Muscle layer of duodenum (tissue), 2 donors: ENCODE measurements at regions not wholly inside any gene's neighbourhood (a gene's known extent, or its start where the extent isn't known, plus 50 kb on each side); places are given as distances from the start of the nearest gene placed in this dataset.
"Not testable (repeated sequence)": the region's sequence is repeated elsewhere in the genome, so short reads cannot be mapped to it uniquely, and the experiment has no call there.

Experiments
- H3K27ac ChIP-seq: one replicate; pipeline ENCODE4 v1.7.0; 2013; ENCODE audit warnings: mild to moderate bottlenecking, low read length
- H3K27me3 ChIP-seq: one replicate; pipeline ENCODE4 v1.7.0; 2013; ENCODE audit warnings: low read depth, mild to moderate bottlenecking, control low read depth, low read length
- H3K36me3 ChIP-seq, 2 donors: one replicate each; pipeline ENCODE4 v1.7.0; 2013; ENCODE audit warnings: low read length in 2 of 2, control low read depth in 1 of 2, mild to moderate bottlenecking in 1 of 2; ENCODE audit not compliant: insufficient read depth in 2 of 2, control insufficient read depth in 1 of 2
- H3K4me1 ChIP-seq, 2 donors: one replicate each; pipeline ENCODE4 v1.7.0; 2013; ENCODE audit warnings: low read length in 2 of 2, mild to moderate bottlenecking in 2 of 2, control low read depth in 1 of 2, moderate library complexity in 1 of 2; ENCODE audit not compliant: insufficient read depth in 2 of 2, control insufficient read depth in 1 of 2
- H3K4me3 ChIP-seq, 2 donors: one replicate each; pipeline ENCODE4 v1.7.0; 2013; ENCODE audit warnings: low read length in 2 of 2, low read depth in 1 of 2, mild to moderate bottlenecking in 1 of 2
- H3K9me3 ChIP-seq, 2 donors: one replicate each; pipeline ENCODE4 v1.7.0; 2013; ENCODE audit warnings: low read length in 2 of 2, control low read depth in 1 of 2, mild to moderate bottlenecking in 1 of 2; ENCODE audit not compliant: control insufficient read depth in 1 of 2
- donor health status: healthy.

GRCh38 chr2:185947722-185948121, 209.1 kb downstream of the FSIP2 start:
- H3K36me3 ChIP-seq, result peaks cover 0 to 3% of the 10 kb centered on the region in 2 donors
- H3K27ac ChIP-seq, result no peak overlapping the region
- no peaks in the 10 kb centered on the region for H3K27me3 ChIP-seq
- no peak overlapping the region for H3K4me3 ChIP-seq
- H3K4me1 ChIP-seq, result no peaks in the 10 kb centered on the region
- peaks cover 0 to 4% of the 10 kb centered on the region in 2 donors for H3K9me3 ChIP-seq

GRCh38 chr2:185952100-185952499, 213.5 kb downstream of the FSIP2 start:
- no peaks in the 10 kb centered on the region for H3K4me1 ChIP-seq
- no peaks in the 10 kb centered on the region for H3K36me3 ChIP-seq
- no peaks in the 10 kb centered on the region for H3K27me3 ChIP-seq
- H3K27ac ChIP-seq, result no peak overlapping the region
- no peaks in the 10 kb centered on the region for H3K9me3 ChIP-seq
- no peak overlapping the region for H3K4me3 ChIP-seq

- no peaks in the 10 kb centered on the region for H3K36me3 ChIP-seq
- H3K4me1 ChIP-seq, result no peaks in the 10 kb centered on the region
- H3K9me3 ChIP-seq, result no peaks in the 10 kb centered on the region
- no peak overlapping the region for H3K27ac ChIP-seq
- no peaks in the 10 kb centered on the region for H3K27me3 ChIP-seq
- H3K4me3 ChIP-seq, result no peak overlapping the region
Observed at GRCh38 chr2:185954389-185954788, 215.8 kb downstream of the FSIP2 start.

GRCh38 chr2:185955050-185955449, 216.4 kb downstream of the FSIP2 start:
- Histone ChIP-seq H3K36me3 (no peaks in the 10 kb centered on the region), H3K27ac (no peak overlapping the region), H3K4me1 (no peaks in the 10 kb centered on the region), H3K27me3 (no peaks in the 10 kb centered on the region), H3K9me3 (peaks cover 0 to 3% of the 10 kb centered on the region in 2 donors), H3K4me3 (no peak overlapping the region)

- Histone ChIP-seq H3K36me3 (peaks cover 0 to 5% of the 10 kb centered on the region in 2 donors), H3K27ac (no peak overlapping the region), H3K27me3 (no peaks in the 10 kb centered on the region), H3K4me1 (no peaks in the 10 kb centered on the region), H3K9me3 (no peaks in the 10 kb centered on the region), H3K4me3 (no peak overlapping the region)
Observed at GRCh38 chr2:185967335-185967734, 228.7 kb downstream of the FSIP2 start.

- H3K4me1 ChIP-seq, result no peaks in the 10 kb centered on the region
- no peaks in the 10 kb centered on the region for H3K36me3 ChIP-seq
- H3K9me3 ChIP-seq, result no peaks in the 10 kb centered on the region
- no peaks in the 10 kb centered on the region for H3K27me3 ChIP-seq
- no peak overlapping the region for H3K4me3 ChIP-seq
- H3K27ac ChIP-seq, result no peak overlapping the region
Observed at GRCh38 chr2:185970148-185970852, 231.7 kb downstream of the FSIP2 start.

GRCh38 chr2:185978634-185979407, 240.2 kb downstream of the FSIP2 start:
- H3K36me3 ChIP-seq, result no peaks in the 10 kb centered on the region
- no peaks in the 10 kb centered on the region for H3K9me3 ChIP-seq
- H3K27ac ChIP-seq, result no peak overlapping the region
- no peaks in the 10 kb centered on the region for H3K27me3 ChIP-seq
- no peak overlapping the region for H3K4me3 ChIP-seq
- H3K4me1 ChIP-seq, result no peaks in the 10 kb centered on the region

- Histone ChIP-seq H3K27ac (no peak overlapping the region), H3K4me3 (no peak overlapping the region), H3K36me3 (no peaks in the 10 kb centered on the region), H3K9me3 (no peaks in the 10 kb centered on the region), H3K4me1 (no peaks in the 10 kb centered on the region), H3K27me3 (no peaks in the 10 kb centered on the region)
Observed at GRCh38 chr2:185979546-185980071, 241.0 kb downstream of the FSIP2 start.

- Histone ChIP-seq H3K27me3 (no peaks in the 10 kb centered on the region), H3K4me1 (no peaks in the 10 kb centered on the region), H3K27ac (no peak overlapping the region), H3K36me3 (no peaks in the 10 kb centered on the region), H3K4me3 (no peak overlapping the region), H3K9me3 (no peaks in the 10 kb centered on the region)
Observed at GRCh38 chr2:185980944-185981343, 242.3 kb downstream of the FSIP2 start.

GRCh38 chr2:185984670-185985069, 246.1 kb downstream of the FSIP2 start:
- no peaks in the 10 kb centered on the region for H3K9me3 ChIP-seq
- H3K36me3 ChIP-seq, result no peaks in the 10 kb centered on the region
- no peak overlapping the region for H3K27ac ChIP-seq
- no peaks in the 10 kb centered on the region for H3K27me3 ChIP-seq
- no peak overlapping the region for H3K4me3 ChIP-seq
- no peaks in the 10 kb centered on the region for H3K4me1 ChIP-seq

- not testable (repeated sequence) for H3K27ac ChIP-seq, H3K4me1 ChIP-seq, H3K27me3 ChIP-seq, H3K9me3 ChIP-seq, H3K36me3 ChIP-seq, H3K4me3 ChIP-seq
Observed at GRCh38 chr2:185988907-185989306, 250.3 kb downstream of the FSIP2 start.
